ENCODE measurements at regions not wholly inside any gene's neighbourhood (a gene's known extent, or its start where the extent isn't known, plus 50 kb on each side); places are given as distances from the start of the nearest gene placed in this dataset.

- ATAC-seq (no peak), DNase-seq (ENCODE audit: extremely low read depth in 1 of 4, low spot score in 3 of 4) (no peak), FAIRE-seq (no peak)
- H3K4me1 ChIP-seq (replicated peaks in 1 of 2; ENCODE audit: control insufficient read depth in 2 of 2, insufficient read depth in 2 of 2, low read length in 2 of 2) = no peaks in the 10 kb centered on the region
- H3K79me2 ChIP-seq (ENCODE audit: control insufficient read depth, insufficient read depth, low read length) = no peaks in the 10 kb centered on the region
- no TSS peak for BruUV-seq (replicated peaks)
- H3K9me3 ChIP-seq (replicated peaks; ENCODE audit: control insufficient read depth, insufficient read depth, low read depth, low read length) = no peaks in the 10 kb centered on the region
- in situ Hi-C loops (cut with MboI) (no loop called here), intact Hi-C loops (cut with micrococcal nuclease) (no loop called here)
- no peaks in the 10 kb centered on the region for H4K20me1 ChIP-seq (replicated peaks; ENCODE audit: control insufficient read depth, insufficient read depth, low read length)
- no peak overlapping the region for H3K4me3 ChIP-seq
- no peaks in the 10 kb centered on the region for H3K36me3 ChIP-seq (ENCODE audit: control insufficient read depth, insufficient read depth, low read length)
- no peak overlapping the region for H3K27ac ChIP-seq (ENCODE audit: extremely low read depth, low read depth, low read length)
- no peak overlapping the region for H2AFZ ChIP-seq (ENCODE audit: low read depth, low read length)
- H3K27me3 ChIP-seq (ENCODE audit: control insufficient read depth in 2 of 2, insufficient read depth in 2 of 2, low read length in 2 of 2) = no peaks in the 10 kb centered on the region
- ChIA-PET CTCF (ENCODE audit: low intra/inter-chr PET ratio) (no interaction called here), POLR2A (no interaction called here)
- 0% methylated on average over 4 of the region's 4 CpGs for WGBS (ENCODE audit: insufficient coverage, low coverage, missing lambda C conversion rate)
- H3K4me2 ChIP-seq (ENCODE audit: insufficient read depth, low read length) = no peak overlapping the region
- no peak overlapping the region for H3K9ac ChIP-seq (ENCODE audit: insufficient read depth in 1 of 2, low read depth in 2 of 2, low read length in 2 of 2)
- no peaks in the 10 kb centered on the region for H3K9me1 ChIP-seq (ENCODE audit: control insufficient read depth, insufficient read depth, low read length)
- TF ChIP-seq POLR2AphosphoS5 (IDR thresholded peaks at IDR 0.05; ENCODE audit: control insufficient read depth, insufficient read depth, low read depth, low read length) (no peak), RERE (CRISPR knock-in tag; IDR thresholded peaks at IDR 0.05; ENCODE audit: borderline replicate concordance) (no peak), NFXL1 (CRISPR knock-in tag; IDR thresholded peaks at IDR 0.05) (no peak), ZNF766 (CRISPR knock-in tag; conservative IDR thresholded peaks at IDR 0.05) (no peak), NFE2 (IDR thresholded peaks at IDR 0.05; ENCODE audit: low read depth) (no peak), CBFB (CRISPR knock-in tag; IDR thresholded peaks at IDR 0.05) (no peak), ZNF830 (CRISPR knock-in tag; IDR thresholded peaks at IDR 0.05) (no peak), NR2F6 (CRISPR knock-in tag; IDR thresholded peaks at IDR 0.05) (no peak), ZNF407 (IDR thresholded peaks at IDR 0.05; ENCODE audit: low read depth) (no peak), JUNB (CRISPR knock-in tag; conservative IDR thresholded peaks at IDR 0.05) (no peak)
These were observed 118.3 kb downstream of the NUF2 start for GRCh38 chr1:163440090-163440489.

Data from K562 (cell line).